AG09309 (cell line): ENCODE measurements at regions not wholly inside any gene's neighbourhood (a gene's known extent, or its start where the extent isn't known, plus 50 kb on each side); places are given as distances from the start of the nearest gene placed in this dataset.
"Not testable (repeated sequence)": the region's sequence is repeated elsewhere in the genome, so short reads cannot be mapped to it uniquely, and the experiment has no call there.

ENCODE experiments used
- DNase-seq: peaks from one replicate; pipeline ENCODE4 v3.0.0-alpha.2; 2010; ENCODE audit warnings: low read depth
- H3K4me3 ChIP-seq: 2 replicates; pipeline ENCODE4 v1.5.1; 2011; ENCODE audit warnings: mild to moderate bottlenecking, low read depth, low read length, moderate library complexity; ENCODE audit not compliant: control insufficient read depth
- TF ChIP-seq, protein P1 (sequence below): IDR thresholded peaks from 2 replicates; pipeline ENCODE4 v1.5.1; 2011; ENCODE audit warnings: mild to moderate bottlenecking, low read depth, low read length, inconsistent platforms; ENCODE audit not compliant: insufficient read depth, control insufficient read depth; ENCODE audit errors: missing control alignments

DNA sequence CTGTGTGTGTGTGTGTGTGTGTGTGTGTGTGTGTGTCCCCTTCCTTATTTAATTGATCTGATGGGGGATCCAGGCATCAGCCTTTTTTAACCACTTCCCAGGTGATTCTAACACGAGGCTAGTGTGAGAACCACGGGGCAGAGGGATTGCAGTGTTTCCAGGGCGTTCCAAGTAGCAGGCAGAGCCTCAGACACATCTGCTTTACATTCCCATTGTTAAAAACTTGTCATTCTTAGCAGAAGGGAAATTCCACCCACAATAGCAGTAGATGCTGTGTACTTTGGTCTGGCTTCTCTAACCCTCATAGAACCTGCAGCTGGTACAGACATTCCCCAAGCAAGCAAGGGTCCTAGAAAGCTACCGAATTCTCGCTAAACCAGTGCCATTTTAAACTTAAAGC lies 81.9 kb upstream of the SLC30A5 start:
- no peak for DNase-seq
- no peak overlapping the region for H3K4me3 ChIP-seq
- TF ChIP-seq, protein P1, sequence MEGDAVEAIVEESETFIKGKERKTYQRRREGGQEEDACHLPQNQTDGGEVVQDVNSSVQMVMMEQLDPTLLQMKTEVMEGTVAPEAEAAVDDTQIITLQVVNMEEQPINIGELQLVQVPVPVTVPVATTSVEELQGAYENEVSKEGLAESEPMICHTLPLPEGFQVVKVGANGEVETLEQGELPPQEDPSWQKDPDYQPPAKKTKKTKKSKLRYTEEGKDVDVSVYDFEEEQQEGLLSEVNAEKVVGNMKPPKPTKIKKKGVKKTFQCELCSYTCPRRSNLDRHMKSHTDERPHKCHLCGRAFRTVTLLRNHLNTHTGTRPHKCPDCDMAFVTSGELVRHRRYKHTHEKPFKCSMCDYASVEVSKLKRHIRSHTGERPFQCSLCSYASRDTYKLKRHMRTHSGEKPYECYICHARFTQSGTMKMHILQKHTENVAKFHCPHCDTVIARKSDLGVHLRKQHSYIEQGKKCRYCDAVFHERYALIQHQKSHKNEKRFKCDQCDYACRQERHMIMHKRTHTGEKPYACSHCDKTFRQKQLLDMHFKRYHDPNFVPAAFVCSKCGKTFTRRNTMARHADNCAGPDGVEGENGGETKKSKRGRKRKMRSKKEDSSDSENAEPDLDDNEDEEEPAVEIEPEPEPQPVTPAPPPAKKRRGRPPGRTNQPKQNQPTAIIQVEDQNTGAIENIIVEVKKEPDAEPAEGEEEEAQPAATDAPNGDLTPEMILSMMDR: no peak

DNA sequence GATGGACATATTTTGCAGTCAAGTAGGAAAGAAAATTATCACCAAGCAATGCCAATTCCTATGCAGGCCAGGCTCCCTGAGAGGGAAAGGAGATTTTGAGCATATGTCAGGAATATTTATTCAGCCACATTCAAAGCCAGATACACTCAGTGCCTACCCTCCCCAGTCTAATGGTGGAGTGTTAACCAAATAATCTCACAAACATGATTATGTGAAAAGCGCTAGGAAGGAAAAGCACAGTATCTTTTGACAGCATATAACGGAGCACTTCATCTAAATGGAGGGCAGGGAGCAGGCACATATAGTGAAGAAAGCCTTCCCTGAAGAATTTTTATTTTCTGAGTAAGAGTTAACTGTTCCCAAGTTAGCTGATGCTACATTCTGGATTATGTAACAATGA lies 80.3 kb upstream of the SLC30A5 start:
- TF ChIP-seq, protein P1: no peak
- DNase-seq: no peak
- no peak overlapping the region for H3K4me3 ChIP-seq

DNA sequence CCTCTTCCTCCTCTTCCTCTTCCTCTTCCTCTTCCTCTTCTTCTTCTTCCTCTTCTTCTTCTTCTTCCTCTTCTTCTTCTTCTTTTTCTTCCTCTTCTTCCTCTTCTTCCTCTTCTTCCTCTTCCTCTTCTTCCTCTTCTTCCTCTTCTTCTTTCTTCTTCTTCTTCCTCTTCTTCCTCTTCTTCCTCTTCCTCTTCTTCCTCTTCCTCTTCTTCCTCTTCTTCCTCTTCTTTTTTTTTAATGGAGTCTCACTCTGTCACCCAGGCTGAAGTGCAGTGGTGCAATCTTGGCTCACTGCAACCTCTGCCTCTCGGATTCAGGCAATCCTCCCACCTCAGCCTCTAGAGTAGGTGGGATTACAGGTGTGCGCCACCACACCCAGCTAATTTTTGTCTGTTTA lies 79.8 kb upstream of the SLC30A5 start:
- DNase-seq, H3K4me3 ChIP-seq: not testable (repeated sequence)

DNA sequence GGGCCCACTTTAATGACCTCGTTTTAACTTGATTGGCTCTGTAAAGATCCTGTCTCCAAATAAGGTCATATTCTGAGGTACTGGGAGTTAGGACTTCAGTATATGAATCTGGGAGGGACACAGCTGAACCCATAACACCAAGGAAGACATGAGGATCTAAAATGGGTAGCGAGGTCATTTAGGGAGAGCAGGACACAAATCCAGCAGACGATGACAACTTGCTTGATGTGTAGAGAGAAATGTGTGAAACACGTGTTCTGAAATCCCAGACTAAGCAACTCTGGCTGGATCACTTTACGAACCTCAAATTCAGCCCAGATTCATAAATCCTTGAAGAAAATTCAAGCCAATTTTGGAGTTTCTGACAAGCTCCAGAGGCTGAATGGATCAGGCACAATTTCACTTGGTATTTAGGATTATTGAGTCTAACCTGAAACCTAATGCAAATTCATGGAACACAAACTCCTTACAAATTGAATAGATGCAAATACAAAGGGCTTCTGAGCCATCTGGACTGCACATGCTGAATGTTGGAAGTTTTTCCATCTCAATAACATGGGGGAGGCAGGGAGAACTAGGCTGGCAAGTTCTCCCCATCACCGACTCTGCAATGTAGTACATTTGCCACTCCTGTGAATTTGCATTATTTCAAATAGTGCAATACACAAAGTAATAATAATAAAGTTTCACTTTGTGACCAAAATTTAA lies 74.0 kb upstream of the SLC30A5 start:
- TF ChIP-seq, protein P1: no peak
- DNase-seq: no peak
- H3K4me3 ChIP-seq: no peak overlapping the region

DNA sequence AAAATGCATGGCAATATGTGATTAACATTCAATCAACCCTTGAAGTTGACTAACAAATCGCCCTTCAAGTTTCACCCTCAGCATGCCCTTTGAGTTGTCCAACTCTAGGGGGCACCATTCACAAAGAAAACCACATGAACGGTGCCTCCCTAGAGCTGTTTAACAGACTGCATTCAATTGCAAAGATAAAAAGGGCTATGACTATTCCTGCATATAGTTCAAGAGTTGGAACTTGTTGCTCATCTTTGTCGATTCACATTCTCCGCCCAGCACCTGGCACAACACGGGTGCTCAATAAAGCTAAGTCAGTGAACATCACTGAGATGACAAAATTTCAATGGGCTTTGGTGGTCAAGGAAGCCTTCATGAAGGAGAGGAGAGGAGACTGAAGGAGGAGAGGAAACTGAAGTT lies 69.6 kb upstream of the SLC30A5 start:
- TF ChIP-seq, protein P1: peak; percentile 48
- no peak overlapping the region for H3K4me3 ChIP-seq
- no peak for DNase-seq

DNA sequence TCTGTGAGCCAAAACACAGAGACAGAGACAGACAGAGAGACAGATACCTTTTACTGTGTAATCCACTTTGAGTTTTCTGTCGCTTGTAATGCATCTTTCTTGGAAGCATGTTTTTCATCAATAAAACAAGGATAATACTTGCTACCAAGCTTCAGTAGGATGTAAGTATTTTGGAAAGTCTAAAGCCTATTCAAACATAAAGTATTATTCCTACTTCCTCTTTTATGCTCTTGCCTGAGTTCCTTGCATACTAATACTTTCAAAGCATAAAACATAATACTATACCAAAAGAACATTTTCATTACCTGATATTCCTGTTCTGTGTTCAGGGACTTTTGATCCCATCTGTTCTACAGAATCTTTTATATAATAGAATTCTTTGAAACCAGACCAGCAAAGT lies 64.5 kb upstream of the SLC30A5 start:
- no peak overlapping the region for H3K4me3 ChIP-seq
- no peak for DNase-seq

DNA sequence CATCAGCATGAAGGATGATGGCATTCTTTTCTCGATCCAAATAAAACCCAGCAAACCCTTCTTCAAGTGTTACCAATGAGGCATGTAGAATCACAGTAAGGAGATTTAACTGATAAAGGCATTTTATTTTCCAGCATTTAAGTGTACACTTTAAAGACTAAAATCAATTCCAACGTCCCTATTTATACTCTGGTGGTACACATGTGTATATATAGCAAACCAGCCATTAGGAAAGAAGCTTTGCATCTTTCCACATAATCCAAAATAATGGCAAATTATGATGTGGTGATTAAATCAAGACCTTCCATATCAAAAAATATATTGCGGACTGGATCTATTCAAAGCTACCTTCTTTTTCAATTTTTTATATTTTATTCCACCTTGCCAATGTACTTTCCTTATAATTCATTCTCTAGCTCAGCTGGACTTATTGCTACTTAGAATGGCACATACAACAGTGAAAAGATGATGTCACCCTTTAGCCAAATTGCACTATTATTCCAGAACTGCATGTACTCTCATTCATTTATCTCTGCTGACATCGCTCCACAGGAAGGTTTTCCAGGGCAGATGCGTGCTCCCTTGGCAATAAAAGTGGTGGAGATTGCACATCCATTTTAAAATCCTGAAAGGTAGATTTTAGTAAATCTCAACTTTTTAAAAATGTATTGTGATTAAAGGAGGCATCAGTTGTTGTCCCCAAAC lies 63.3 kb upstream of the SLC30A5 start:
- DNase-seq: no peak

More for the DNA sequence above, 64.5 kb upstream of the SLC30A5 start:
- TF ChIP-seq, protein P1: no peak

More for the DNA sequence above, 63.3 kb upstream of the SLC30A5 start:
- H3K4me3 ChIP-seq: no peak overlapping the region
- TF ChIP-seq, protein P1: no peak
